Prostate gland (tissue), 2 donors: ENCODE measurements at regions not wholly inside any gene's neighbourhood (a gene's known extent, or its start where the extent isn't known, plus 50 kb on each side); places are given as distances from the start of the nearest gene placed in this dataset.

Source experiments
- DNase-seq: peaks from one replicate; pipeline ENCODE4 v3.0.0-alpha.2; 2019; ENCODE audit warnings: low spot score
- H3K27ac ChIP-seq, 2 donors: fragments of 200-600 bp; sonication (generic); 2 replicates each; pipeline ENCODE4 v1.5.1; 2017 to 2019
- H3K27me3 ChIP-seq: fragments of 200-600 bp; sonication (generic); replicated peaks from 2 replicates; pipeline ENCODE4 v1.5.1; 2019; ENCODE audit not compliant: insufficient read depth
- H3K36me3 ChIP-seq, 2 donors: fragments of 200-600 bp; sonication (generic); 1 replicate in 1 of 2; 2 replicates in 1 of 2; pipeline versions ENCODE4 v1.5.1 to v1.8.1; 2017 to 2019
- H3K4me1 ChIP-seq: fragments of 200-600 bp; sonication (generic); replicated peaks from 2 replicates; pipeline ENCODE4 v1.5.1; 2019
- H3K4me3 ChIP-seq, 2 donors: fragments of 200-600 bp; sonication (generic); 2 replicates each; pipeline ENCODE4 v1.5.1; 2017 to 2019
- H3K9me3 ChIP-seq: fragments of 200-600 bp; sonication (generic); 2 replicates; pipeline ENCODE4 v1.5.1; 2017
- POLR2A ChIP-seq: fragments of 450-650 bp; IDR thresholded peaks from one replicate; pipeline ENCODE4 v1.6.1; 2016; ENCODE audit warnings: antibody characterized with exemption, mild to moderate bottlenecking
- POLR2AphosphoS5 ChIP-seq: sonication (generic); formaldehyde crosslinking; IDR thresholded peaks from one replicate; pipeline ENCODE4 v1.6.1; 2017; ENCODE audit warnings: antibody characterized with exemption
- WGBS: methylation state at CpG from one replicate; pipeline ENCODE4 v1.1.5; 2018; 5-methylcytosine and 5-hydroxymethylcytosine counted together
- intact Hi-C: fragments of 100-400 bp; cut with DNase I; formaldehyde crosslinking; loops from one replicate; pipeline ENCODE4 v1.14.2; 2022
- TF ChIP-seq, protein P1 (sequence below), 4 experiments: fragments of 200-600 bp in 2 of 4; fragments of 450-650 bp in 2 of 4; sonication (generic) in 2 of 4; IDR thresholded peaks; 1 replicate in 3 of 4; 2 replicates in 1 of 4; pipeline ENCODE4 v1.5.1; 2016 to 2019; ENCODE audit warnings: antibody characterized with exemption in 4 of 4, mild to moderate bottlenecking in 2 of 4, moderate library complexity in 2 of 4

DNA sequence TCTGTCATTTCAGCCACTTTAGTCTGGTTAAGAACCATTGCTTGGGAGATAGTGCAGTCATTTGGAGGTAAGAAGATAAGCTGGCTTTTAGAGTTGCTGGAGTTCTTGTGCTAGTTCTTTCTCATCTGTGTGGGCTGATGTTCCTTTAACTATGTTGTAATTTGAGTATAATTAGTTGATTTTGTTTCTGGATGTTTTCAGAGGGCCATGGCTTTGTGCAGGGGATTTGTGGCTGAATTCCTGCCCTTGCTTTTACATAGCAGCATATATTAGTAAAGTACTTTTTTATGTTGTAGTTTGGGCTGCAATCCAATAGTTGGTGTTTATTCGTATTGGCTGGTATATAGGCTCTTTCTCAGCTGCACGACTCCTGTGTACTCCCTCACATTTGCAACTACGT, 339.6 kb downstream of the ANKRD50 start:
- WGBS, result 83% methylated on average over 3 of the region's 3 CpGs
- DNase-seq, result no peak
- Histone ChIP-seq H3K4me3 (no peak overlapping the region), H3K27me3 (no peaks in the 10 kb centered on the region), H3K27ac (no peak overlapping the region), H3K4me1 (no peaks in the 10 kb centered on the region), H3K36me3 (no peaks in the 10 kb centered on the region), H3K9me3 (no peaks in the 10 kb centered on the region)
- TF ChIP-seq POLR2AphosphoS5 (no peak), POLR2A (no peak)
- TF ChIP-seq, protein P1, sequence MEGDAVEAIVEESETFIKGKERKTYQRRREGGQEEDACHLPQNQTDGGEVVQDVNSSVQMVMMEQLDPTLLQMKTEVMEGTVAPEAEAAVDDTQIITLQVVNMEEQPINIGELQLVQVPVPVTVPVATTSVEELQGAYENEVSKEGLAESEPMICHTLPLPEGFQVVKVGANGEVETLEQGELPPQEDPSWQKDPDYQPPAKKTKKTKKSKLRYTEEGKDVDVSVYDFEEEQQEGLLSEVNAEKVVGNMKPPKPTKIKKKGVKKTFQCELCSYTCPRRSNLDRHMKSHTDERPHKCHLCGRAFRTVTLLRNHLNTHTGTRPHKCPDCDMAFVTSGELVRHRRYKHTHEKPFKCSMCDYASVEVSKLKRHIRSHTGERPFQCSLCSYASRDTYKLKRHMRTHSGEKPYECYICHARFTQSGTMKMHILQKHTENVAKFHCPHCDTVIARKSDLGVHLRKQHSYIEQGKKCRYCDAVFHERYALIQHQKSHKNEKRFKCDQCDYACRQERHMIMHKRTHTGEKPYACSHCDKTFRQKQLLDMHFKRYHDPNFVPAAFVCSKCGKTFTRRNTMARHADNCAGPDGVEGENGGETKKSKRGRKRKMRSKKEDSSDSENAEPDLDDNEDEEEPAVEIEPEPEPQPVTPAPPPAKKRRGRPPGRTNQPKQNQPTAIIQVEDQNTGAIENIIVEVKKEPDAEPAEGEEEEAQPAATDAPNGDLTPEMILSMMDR (IDR thresholded peaks at IDR 0.05), result no peak
- intact Hi-C loops, result no loop called here

DNA sequence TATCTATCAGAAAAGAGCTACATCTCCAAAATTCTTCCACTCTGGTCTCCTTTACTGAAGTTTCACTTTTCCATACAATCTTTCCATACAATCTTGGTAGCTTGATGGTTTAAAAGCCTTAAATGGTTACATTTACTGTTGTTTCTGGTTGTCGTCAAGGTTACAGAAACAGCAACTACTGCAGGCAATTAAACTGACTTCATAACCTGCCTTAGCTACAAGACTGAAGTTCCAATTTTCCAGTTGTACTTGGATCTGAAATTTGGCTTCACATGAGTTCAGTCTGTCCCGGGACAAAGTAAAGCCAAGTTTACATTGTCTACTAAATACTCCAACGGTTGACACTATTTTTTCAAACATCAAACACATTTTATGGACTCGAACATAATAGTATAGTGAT, 326.4 kb downstream of the ANKRD50 start:
- Histone ChIP-seq H3K27me3 (no peaks in the 10 kb centered on the region), H3K36me3 (no peaks in the 10 kb centered on the region), H3K27ac (no peak overlapping the region), H3K9me3 (no peaks in the 10 kb centered on the region), H3K4me1 (no peaks in the 10 kb centered on the region), H3K4me3 (no peak overlapping the region)
- TF ChIP-seq POLR2A, result no peak
- no peak for TF ChIP-seq POLR2AphosphoS5
- TF ChIP-seq, protein P1 (IDR thresholded peaks at IDR 0.05), result no peak
- DNase-seq, result no peak
- intact Hi-C loops, result no loop called here
- WGBS, result 26% methylated on average over 4 of the region's 4 CpGs

DNA sequence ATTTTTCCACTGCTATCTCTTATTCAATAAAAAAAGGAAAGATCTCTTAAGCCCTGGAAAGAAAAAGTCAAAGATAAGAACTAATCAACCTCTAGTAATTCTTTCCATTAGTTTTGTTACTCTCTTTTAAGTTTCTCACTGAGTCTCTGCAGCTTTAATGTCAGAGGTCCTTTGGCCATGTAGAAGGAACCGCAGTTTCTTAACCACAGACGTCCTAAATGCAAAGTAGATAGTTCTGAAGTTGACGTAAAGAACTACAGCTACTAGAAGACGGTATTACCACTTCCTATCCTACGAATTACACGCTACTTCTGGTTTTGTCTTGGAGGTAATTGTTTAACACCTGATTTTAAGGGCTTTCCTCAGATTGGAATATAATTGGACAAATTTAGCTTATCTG, 325.9 kb downstream of the ANKRD50 start:
- no peak for DNase-seq
- no peak for TF ChIP-seq POLR2A
- no peak for TF ChIP-seq POLR2AphosphoS5
- TF ChIP-seq, protein P1 (IDR thresholded peaks at IDR 0.05), result no peak
- intact Hi-C loops, result no loop called here

DNA sequence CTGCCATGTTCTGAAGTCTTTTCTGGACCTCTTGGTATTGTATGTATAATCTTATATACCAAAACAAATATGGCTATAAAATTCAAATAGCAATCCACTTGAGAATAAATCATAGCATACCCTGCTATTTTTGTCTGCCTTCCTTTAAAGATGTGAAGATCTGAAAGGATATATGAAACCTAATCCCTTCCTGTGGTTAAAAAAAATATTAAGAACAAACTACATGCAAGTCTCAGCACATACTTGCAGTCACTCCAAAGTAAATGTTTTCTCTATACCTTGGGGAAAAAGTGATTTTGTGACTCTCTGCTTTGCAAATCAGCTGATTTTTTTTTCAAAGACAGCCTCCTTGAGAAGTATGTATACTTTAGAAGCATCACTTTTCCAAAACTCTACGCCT, 322.9 kb downstream of the ANKRD50 start:
- DNase-seq, result no peak
- 57% methylated on average over 1 of the region's 1 CpG for WGBS
- H3K27ac ChIP-seq, result no peak overlapping the region
- H3K27me3 ChIP-seq, result no peaks in the 10 kb centered on the region
- no peaks in the 10 kb centered on the region for H3K9me3 ChIP-seq
- no peak for TF ChIP-seq POLR2A
- TF ChIP-seq, protein P1 (IDR thresholded peaks at IDR 0.05), result no peak
- no peak overlapping the region for H3K4me3 ChIP-seq
- H3K4me1 ChIP-seq, result no peaks in the 10 kb centered on the region
- H3K36me3 ChIP-seq, result no peaks in the 10 kb centered on the region
- intact Hi-C loops, result no loop called here

More for the DNA sequence above, 325.9 kb downstream of the ANKRD50 start:
- WGBS, result 76% methylated on average over 6 of the region's 6 CpGs
- H3K4me1 ChIP-seq, result no peaks in the 10 kb centered on the region
- no peaks in the 10 kb centered on the region for H3K9me3 ChIP-seq
- no peak overlapping the region for H3K27ac ChIP-seq
- no peaks in the 10 kb centered on the region for H3K36me3 ChIP-seq
- no peak overlapping the region for H3K4me3 ChIP-seq
- no peaks in the 10 kb centered on the region for H3K27me3 ChIP-seq

DNA sequence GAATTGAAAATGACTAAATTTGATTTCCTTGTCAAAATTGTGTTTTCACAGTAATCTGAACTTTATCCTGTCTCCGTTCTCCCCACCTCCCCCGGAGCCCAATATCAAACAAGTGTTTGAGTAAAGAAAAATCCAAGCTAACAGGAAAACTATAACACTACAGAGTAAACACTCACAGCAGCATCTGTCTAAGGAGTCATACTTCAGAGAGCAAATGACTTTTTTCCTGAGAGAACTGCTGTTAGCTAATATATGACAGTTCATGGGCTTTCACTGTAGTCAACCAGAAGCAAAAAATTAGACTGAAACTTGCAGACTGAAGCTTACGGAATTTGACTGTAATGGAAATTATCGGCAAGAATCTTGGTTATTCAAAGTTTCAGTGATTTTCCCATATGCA, 321.7 kb downstream of the ANKRD50 start:
- no peaks in the 10 kb centered on the region for H3K9me3 ChIP-seq
- H3K27me3 ChIP-seq, result no peaks in the 10 kb centered on the region
- H3K4me3 ChIP-seq, result no peak overlapping the region
- no peaks in the 10 kb centered on the region for H3K4me1 ChIP-seq
- TF ChIP-seq, protein P1 (IDR thresholded peaks at IDR 0.05), result no peak
- TF ChIP-seq POLR2AphosphoS5, result no peak
- TF ChIP-seq POLR2A, result no peak
- H3K27ac ChIP-seq, result no peak overlapping the region
- 66% methylated on average over 4 of the region's 4 CpGs for WGBS
- no peak for DNase-seq
- no peaks in the 10 kb centered on the region for H3K36me3 ChIP-seq
- intact Hi-C loops, result no loop called here
